ENCODE measurements at regions not wholly inside any gene's neighbourhood (a gene's known extent, or its start where the extent isn't known, plus 50 kb on each side); places are given as distances from the start of the nearest gene placed in this dataset.
A peak's percentile ranks its signal among the peaks of the same experiment; 100 is the strongest.

DNA sequence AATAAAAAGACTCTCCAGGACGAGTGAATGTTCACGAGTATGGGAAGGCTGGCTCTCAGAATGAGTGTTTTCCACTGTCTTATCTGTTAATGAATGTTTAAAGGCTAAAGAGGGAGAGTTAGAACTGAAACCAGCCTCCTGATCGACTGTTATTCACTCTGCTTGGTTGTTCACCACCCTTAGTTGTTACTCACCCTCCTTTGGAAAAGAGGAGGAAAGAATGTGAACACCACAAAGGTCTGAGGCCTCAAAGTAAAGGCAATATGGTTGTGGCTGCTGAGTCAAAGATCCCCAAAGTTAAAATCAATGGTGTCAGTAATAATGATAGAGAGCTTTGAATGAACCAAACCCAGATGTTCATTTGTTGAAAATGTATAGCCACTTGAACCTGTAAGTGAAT, 1793.2 kb upstream of the PCDH20 start:
- no peak for DNase-seq (ENCODE audit: low spot score)

DNA sequence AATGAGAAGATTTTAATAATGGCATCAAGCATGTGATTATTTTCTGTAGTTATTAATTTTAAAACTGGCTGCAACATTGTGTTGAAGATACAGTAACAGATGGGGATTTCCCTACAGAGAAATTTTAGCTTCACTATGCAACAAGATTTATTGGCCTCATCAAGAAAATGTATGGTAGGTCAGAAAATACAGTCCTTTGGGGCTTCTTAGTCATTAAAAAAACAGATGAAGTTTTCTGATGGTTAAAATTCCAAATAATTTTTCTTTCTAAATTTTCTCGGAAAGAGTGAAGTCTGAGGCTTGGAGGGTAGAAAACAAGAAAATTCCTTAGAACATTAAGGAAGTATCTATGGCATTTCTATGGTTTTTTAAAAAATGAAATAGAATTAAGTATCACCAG, 1790.8 kb upstream of the PCDH20 start:
- DNase-seq (ENCODE audit: low spot score), result no peak

DNA sequence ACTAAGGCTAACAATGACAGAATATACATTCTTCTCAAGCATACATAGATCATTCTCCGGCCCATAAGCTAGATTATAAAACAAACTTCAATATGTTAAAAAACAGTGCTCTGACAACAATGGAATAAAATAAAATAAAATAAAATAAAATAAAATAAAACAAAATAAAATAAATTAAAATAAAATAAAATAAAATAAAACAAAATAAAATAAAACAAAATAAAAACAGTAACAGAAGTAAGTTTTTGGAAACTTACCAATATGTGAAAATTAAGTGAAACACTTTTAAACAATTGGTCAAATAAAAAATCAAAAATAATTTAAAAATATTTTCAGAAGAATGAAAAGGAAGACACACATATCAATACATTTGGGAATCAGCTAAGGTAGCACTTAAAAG, 1785.8 kb upstream of the PCDH20 start:
- no peak for DNase-seq (ENCODE audit: low spot score)

DNA sequence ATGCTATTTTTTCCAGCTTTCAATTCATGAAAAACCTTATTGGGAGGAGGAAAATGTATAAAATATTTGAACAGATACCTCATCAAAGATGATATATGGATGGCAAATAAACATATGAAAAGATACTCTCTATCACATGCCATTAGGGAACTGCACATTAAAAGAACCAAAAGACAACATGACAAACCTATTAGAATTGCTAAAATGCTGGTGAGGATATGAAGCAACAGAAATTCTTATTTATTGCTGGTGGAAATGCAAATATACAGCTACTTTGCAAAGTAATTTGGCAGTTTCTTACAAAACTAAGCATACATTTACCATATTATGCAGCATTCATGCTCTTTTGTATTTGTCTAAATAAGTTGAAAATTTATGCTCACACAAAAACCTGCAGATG, 1783.9 kb upstream of the PCDH20 start:
- DNase-seq (ENCODE audit: low spot score), result no peak

DNA sequence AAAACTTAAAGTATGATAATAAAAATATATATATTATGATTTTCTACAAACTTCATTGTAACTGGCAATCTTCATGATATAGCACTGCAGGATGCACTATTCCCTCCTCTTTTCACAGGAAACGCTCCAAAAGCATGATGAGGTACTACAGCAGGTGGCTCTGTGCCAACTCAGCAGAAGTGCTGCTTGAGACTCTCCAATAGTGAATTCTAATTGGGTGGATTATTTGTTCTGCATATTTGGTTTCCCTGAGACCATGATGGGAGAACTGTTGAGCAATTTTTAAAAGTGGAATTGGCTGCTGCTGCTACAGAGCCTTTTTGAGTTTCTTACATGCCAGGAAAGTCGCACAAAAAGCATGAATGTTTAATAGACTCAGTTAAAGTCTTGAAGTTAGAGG, 1782.4 kb upstream of the PCDH20 start:
- DNase-seq (ENCODE audit: low spot score), result no peak

DNA sequence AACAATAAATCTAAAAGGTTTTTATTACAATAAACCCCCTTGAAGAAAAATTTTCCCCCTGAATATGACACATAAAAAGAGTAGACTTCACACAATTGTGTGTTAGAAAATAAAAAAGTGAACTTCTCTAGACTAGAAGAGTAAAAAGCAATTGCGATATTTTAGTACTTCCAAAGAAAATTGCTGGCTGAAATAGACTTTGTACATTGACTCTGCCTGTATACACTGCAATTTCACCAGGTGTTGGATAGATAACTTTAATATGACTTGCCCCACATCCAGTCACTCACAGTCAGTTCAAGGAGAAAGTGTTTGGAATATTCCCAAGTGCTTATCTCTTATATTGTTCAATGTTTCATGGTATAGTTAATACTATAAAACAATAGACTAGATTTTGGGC, 1780.1 kb upstream of the PCDH20 start:
- no peak for DNase-seq (ENCODE audit: low spot score)

DNA sequence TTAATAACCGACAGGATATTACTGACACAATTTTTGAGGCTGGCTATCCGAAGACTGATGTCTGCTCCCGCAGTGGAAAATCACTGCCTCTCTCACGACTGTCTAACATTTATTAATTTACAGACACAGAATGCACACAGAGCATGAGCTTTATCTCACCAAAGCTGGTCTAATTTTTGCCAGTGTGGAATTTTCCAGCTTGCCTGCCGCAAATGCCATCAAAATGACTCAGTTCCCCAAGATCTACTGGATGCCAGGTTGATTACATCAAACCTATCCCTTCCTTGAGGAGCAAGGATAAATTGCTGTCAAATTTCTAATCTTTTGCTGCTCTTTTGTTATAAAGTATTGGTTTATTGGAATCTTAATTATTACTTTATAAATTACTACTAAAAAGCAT, 1775.1 kb upstream of the PCDH20 start:
- no peak for DNase-seq (ENCODE audit: low spot score)

DNA sequence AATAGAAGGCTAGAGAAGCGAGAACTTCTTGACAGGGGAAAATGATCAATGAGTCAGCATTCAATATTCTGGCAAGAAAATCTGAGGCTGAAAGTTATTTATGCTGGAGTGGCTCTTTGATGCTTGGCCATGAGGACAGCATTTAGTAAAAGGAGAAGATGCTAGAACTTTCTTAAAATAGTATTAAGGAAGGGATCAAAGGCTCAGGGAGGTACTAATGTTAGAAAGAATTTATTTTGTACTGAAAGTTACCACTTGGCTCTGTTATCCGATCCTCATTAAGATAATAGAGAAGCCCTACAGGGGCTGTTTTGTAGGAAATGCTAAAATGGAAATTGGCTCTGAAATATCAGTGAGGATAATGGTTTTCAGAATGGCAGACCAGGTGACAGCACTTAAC, 1774.6 kb upstream of the PCDH20 start:
- no peak for DNase-seq (ENCODE audit: low spot score)

DNA sequence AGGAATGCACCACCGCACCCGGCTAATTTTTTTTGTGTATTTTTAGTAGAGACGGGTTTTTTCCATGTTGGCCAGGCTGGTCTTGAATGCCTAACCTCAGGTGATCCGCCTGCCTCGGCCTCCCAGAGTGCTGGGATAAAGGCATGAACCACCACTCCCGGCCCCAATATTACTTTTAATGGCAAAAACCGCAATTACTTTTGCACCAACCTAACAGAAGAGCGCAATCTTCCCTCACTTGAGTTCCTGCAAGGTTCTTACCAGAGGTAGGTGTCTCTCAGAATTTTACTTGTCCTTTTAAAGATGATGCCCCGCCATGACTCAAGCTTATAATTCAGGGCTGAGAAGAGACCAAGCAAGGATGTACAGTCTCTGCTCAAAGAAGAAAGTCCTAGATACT, 1774.1 kb upstream of the PCDH20 start:
- no peak for DNase-seq (ENCODE audit: low spot score)

DNA sequence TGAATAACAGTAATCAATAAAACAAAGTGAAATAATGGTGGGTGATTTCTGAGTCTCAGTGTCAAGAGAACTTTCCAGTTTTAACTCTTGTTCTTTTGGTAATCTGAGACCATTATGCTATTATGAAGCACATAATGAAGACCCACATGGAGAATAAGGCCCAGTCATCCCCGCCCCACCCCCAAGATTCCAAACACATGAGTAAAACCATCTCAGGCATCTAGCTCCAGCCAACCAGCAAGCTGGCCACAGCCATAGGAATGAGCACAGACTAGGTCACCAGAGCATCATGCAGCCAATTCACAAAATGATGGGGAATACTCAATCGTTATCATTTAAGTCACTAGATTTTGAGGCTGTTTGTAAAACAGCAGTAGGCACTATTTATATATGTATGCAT, 1769.0 kb upstream of the PCDH20 start:
- DNase-seq (ENCODE audit: low spot score), result no peak

DNA sequence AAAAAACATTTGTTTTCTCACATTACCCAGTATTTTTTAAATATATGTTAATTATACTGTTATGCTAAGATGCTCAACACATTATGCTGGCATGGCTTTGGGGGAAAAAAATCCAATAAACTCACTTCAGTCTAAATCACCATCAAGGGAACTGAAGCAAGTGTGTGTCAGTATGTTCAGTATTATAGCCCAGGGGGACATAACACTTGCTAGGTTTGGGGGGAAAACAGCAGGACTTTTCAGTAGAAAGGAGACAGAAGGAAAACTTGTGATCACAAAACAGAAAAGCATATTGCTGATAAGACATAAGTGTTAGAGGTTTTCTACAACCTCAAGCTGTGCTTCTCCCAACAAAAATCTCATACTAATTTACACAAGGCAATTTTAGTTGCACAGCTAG, 1759.9 kb upstream of the PCDH20 start:
- DNase-seq (ENCODE audit: low spot score), result no peak

DNA sequence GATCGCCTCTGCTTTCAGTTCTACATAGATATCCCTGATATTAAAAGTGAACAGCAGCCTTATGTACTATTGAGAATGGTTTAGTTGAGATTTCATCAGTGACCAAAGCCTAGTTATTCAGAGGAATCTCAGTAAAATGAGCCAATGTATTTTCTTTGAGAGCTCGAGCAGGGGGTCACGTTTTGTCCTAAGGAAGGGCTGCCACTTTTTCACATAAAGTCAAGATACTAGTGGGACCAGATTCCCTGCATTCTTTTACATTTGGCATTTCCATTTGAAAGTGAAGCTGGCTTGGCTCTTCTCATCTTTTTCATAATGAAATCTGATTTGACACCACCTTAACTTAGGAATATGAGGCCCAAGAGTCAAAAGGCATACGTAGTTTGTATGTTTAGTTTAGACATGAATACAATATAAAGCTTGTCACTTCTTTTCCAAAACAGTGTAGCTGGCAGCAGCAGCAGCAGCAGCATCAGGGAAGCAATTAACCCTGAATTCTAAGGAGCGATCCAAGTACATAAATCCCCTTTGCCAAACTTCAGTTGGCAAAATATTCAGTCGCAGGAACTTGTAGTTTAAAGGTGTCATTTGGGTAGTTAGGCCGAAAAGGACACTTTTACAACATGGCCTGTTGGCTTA, 1752.2 kb upstream of the PCDH20 start:
- no peak for DNase-seq (ENCODE audit: low spot score)

DNA sequence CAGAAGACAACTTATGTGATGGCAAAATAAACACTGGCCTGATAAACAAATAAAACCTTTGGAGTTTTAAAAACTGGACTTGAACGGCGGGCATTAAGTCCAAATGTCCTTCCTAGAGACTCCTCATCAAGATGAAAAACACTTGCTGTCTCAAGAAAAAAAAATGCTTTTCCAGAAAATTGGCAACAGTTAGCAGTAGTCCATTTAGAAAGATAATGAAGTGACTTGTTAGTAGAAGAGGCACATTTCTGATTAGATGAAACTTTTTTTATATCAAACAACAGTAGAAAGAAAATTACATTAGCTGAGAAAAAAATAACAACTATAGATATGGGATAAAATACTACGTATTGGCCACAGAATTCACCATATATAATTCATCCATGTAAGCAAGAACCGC, 1750.7 kb upstream of the PCDH20 start:
- no peak for DNase-seq (ENCODE audit: low spot score)

DNA sequence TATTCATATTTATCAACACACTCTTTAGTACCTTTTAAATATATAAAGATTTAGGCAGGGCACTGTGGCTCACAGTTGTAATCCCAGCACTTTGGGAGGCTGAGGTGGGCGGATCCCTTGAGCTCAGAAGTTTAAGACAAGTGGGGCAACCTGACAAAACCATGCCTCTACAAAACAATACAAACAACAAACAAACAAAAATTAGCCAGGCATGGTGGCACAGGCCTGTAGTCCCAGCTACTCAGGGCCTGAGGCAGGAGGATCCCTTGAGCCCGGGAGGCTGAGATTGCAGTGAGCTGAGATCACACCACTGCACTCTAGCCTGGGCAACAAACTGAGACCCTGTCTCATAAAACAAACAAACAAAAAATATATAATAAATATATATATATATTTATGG, 1748.3 kb upstream of the PCDH20 start:
- DNase-seq (ENCODE audit: low spot score), result no peak

DNA sequence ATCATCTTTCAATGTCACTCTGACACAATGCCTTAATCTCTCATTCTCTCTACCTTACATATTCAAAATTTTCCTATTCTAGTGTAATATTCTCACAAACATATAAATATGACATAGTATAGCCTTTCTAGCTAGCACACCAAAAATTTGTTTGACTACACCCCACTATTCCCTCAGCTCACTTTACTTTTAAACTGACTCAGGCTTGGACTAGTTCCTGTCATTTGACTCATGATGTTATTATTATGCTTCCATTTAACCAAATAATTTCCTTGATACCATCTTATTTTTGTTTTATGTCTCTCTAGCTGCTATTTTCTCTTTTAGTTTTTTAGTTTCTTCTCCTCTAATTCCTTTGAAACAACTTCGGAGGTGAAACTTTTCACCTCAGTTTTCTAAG, 1745.6 kb upstream of the PCDH20 start:
- no peak for DNase-seq (ENCODE audit: low spot score)

DNA sequence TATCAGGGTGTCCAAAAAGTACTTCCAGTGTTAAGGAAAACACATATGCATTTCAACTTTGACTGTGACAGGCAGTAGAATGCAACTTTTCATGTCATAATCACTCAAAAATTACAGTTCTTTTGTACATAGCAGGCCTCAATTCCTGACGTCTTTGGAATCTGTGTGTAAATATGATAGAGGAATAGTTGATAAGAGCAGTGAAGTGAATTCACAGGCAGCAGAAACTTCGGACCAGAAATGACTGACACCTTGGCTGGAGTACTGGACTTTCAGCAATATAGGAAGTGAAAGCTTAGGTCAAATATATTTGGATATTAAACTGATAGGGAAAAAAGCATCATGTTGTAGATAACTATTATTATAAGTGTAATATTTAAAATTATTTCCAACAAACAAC, 1741.2 kb upstream of the PCDH20 start:
- DNase-seq (ENCODE audit: low spot score), result no peak

DNA sequence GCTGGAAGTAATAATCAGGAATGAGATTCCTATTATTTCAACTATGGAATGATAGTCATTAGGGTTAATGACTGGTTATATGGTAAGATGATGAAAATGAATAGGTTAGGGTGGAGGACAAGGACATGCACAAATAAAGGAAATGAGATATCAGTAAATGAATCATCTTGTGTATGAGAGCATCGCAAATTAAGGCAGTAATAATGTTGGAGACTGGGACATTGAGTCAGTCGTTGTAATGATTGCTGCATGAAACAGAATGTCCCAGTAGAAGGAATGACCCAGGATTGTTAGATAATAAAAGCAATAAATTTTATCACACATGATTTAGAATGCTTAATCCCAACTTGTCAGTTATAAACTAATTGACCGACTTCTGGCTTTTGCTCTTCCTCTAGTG, 1733.7 kb upstream of the PCDH20 start:
- DNase-seq (ENCODE audit: low spot score), result no peak

DNA sequence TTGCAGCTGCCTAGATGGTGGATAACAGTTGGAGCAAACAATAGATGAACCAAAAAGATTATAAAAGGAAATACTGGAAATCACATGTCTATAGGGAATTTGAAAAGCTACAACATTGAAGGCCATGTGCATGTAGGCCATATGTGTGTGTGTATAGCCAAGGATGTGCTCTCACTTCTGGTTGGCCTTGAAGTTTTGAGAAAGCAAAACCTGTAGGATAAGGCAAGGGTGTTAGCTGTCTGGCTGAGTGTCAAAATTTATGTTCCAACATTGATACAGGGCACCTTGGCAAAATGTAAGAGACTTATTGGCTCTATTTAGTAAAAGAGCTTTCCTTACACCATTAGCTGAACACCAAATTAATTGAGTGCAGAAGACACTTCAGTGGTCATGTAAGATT, 1723.6 kb upstream of the PCDH20 start:
- DNase-seq (ENCODE audit: low spot score), result no peak

DNA sequence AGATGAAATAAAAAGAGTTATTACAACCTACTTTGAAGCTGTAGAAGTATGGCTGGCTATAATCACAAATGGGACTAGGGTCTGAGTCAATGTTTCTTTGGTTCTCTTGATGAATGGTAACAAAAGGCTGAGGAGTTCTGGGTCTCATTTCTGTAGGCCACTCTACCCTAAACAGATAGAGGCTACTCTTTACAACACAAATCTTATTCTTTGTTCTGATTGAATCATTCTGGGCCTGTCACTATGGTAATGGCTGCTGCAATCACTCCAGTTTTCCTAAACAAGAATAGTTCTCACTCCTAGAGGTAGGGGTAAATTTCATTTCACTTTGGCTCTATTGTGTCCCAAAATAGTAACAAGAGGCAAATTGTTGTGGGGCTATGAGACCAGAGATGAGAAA, 1714.3 kb upstream of the PCDH20 start:
- no peak for DNase-seq (ENCODE audit: low spot score)

DNA sequence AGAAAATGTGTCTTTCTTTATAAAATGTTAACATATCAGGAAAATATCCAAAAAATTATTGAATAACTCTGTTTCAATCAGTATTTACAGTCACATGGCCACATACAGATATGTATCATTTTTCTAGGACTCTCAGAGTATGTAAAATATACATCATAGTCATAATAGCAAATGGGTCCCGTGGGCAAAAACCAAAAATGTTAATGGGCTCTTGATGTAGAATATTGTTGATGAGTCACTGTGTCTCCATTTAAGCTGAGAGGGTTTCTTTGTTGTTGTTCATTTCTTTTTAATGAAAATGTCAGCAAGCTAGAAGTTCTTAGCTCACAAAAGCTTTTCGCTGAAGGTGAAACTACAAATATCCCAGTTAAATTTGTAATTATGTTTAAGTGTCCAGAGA, 1713.1 kb upstream of the PCDH20 start:
- DNase-seq (ENCODE audit: low spot score), result no peak

DNA sequence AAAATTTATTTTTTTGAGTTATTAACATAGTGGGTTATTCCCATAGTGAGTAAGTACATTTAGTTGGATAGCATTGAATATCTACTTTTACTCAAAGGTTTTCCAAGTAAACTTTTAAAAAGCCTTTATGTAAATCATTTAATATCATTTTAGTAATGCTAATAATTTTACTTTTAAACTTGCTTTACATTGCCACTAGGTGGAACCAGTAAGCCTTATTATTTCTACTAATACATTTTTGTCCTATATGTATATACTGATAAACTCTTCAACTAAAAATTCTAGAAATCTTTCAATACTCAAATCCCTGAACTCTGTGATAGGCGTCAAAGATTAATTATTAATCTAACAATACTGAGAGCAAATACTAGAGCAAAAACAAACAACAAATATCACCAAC, 1709.2 kb upstream of the PCDH20 start:
- DNase-seq (ENCODE audit: low spot score), result peak; percentile 8

DNA sequence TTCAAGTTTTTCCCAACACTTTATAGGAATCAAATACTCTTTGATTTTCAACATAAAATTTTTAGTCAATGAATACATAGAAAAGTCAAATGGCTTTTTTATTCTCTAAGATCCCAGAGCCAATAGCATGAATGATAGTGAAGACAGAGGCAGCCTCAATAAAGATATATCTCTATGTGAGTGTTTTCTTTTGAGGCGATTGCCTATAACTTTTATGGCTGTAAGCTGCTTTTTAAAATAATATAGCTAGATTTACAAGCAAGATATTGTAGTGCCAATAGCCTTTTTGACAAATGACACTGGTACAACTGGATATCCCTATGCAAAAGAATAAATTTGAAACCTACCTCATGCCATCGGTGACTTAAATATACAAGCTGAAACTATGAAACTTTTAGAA, 1705.2 kb upstream of the PCDH20 start:
- DNase-seq (ENCODE audit: low spot score), result no peak

DNA sequence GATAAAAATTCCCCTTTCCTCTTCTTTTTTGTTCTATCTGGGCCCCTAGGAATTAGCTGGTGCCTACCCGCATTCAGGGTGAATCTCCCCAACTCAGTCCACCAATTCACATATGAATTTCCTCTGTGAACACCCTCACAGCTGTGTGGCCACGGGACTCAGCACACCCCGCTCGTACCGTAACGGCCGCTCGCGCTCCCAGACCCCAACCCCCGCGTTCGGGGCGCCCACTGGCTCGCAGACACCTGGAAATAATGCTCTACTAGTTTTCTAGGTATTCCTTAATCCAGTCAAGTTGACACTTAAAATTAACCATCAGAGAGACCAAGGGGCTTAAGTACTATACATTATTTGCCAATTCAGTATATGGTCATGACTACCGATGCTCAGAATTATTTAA, 1702.1 kb upstream of the PCDH20 start:
- no peak for DNase-seq (ENCODE audit: low spot score)

DNA sequence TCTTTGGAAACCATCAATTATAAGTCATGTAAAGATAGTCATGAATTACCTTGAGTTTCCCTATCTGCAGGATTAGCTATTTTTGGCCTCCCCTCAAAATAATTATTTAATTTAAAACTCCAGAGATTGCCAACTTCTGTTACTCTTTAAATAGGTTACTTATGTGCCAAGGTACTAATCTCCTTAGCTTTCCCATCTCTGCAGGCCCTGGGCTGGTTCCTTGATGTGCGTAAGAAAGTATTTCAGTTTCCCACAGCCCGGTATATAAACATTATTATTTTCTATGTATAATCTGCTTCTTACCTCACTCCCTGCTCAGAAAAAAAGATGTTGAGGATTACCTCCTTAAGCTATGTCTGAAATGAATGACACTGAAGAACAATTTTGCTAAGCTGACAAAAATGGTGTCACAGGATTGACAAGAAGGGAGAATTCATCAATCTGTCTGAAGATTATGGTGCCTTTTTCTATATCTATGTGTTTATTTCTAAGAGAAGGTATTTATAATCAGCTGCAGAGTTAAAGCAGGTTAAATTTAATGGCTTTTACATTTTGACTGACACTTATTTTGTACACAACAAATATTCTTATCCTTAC, 1697.2 kb upstream of the PCDH20 start:
- DNase-seq (ENCODE audit: low spot score), result no peak

DNA sequence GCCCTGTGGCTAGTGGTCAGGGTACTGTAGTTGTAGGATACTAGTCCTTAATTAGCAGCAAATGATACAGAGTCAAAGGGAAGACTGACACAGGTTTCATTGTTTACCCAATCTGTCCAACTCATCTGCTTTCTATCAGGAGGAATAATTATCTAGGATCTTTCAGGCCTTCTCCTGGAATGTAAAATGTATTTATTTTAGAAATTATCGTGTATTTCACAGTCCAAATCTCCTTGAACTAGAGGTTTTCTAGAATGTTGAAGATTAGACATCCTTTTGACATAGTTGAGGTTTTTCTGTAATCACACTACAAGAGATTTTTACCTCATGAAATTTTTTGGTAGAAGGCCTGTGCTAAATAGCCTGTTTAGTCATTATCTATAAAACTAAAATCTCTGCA, 1694.8 kb upstream of the PCDH20 start:
- DNase-seq (ENCODE audit: low spot score), result no peak
